K562 (cell line): ENCODE measurements at regions not wholly inside any gene's neighbourhood (a gene's known extent, or its start where the extent isn't known, plus 50 kb on each side); places are given as distances from the start of the nearest gene placed in this dataset.

Experiments
- ELF1 ChIP-seq: fragments of 200-800 bp; sonication (Bioruptor generic); IDR thresholded peaks from 2 replicates; pipeline ENCODE4 v1.6.1; 2016; ENCODE audit warnings: missing genetic modification characterization, missing compliant biosample characterization
- ELK1 ChIP-seq: sonication (generic); formaldehyde crosslinking; IDR thresholded peaks from 2 replicates; pipeline ENCODE4 v1.8.1; 2022; ENCODE audit warnings: missing genetic modification reagents
- EP300 ChIP-seq: IDR thresholded peaks from 2 replicates; pipeline ENCODE4 v1.6.1; 2012; ENCODE audit warnings: low read length, improper control_type of control experiment
- EZH2 ChIP-seq: IDR thresholded peaks from 2 replicates; pipeline ENCODE4 v1.6.1; 2012; ENCODE audit warnings: low read depth, mild to moderate bottlenecking, inconsistent platforms, low read length, borderline replicate concordance
- FOS ChIP-seq: IDR thresholded peaks from 3 replicates; pipeline ENCODE4 v1.6.1; 2011; ENCODE audit not compliant: insufficient read length; ENCODE audit errors: extremely low read depth
- FOXK2 ChIP-seq, 2 experiments: fragments of 450-650 bp; IDR thresholded peaks in 1 of 2; conservative IDR thresholded peaks in 1 of 2; 2 replicates each; pipeline ENCODE4 v1.6.1; 2016; ENCODE audit warnings: low read depth in 2 of 2, mild to moderate bottlenecking in 1 of 2
- HDAC2 ChIP-seq: fragments of 450-650 bp; IDR thresholded peaks from 2 replicates; pipeline ENCODE4 v1.6.1; 2016; ENCODE audit warnings: mild to moderate bottlenecking
- HDAC6 ChIP-seq: IDR thresholded peaks from 2 replicates; pipeline ENCODE4 v1.6.1; 2012; ENCODE audit warnings: low read depth, mild to moderate bottlenecking, control low read depth, inconsistent platforms, low read length, moderate library complexity
- IRF2 ChIP-seq: sonication (generic); formaldehyde crosslinking; IDR thresholded peaks from 2 replicates; pipeline ENCODE4 v1.8.1; 2022; ENCODE audit warnings: mild to moderate bottlenecking, missing genetic modification reagents
- MYBL2 ChIP-seq, 2 experiments: fragments of 450-650 bp in 1 of 2; sonication (generic) in 1 of 2; formaldehyde crosslinking in 1 of 2; IDR thresholded peaks; 2 replicates each; pipeline versions ENCODE4 v1.6.1 to v1.8.1; 2017 to 2022; ENCODE audit warnings: borderline replicate concordance in 1 of 2, inconsistent platforms in 1 of 2, low read depth in 1 of 2, mild to moderate bottlenecking in 1 of 2, missing genetic modification reagents in 1 of 2, moderate library complexity in 1 of 2
- POLR2A ChIP-seq: fragments of 450-650 bp; conservative IDR thresholded peaks from 2 replicates; pipeline ENCODE4 v1.6.1; 2016
- ZBTB1 ChIP-seq: sonication (generic); formaldehyde crosslinking; IDR thresholded peaks from 2 replicates; pipeline ENCODE4 v1.8.1; 2023; ENCODE audit warnings: missing genetic modification reagents, low read depth, mild to moderate bottlenecking, borderline replicate concordance
- TF ChIP-seq, protein P1 (sequence below): fragments of 250-450 bp; sonication (Bioruptor Pico); IDR thresholded peaks from 2 replicates; pipeline ENCODE4 v1.8.0; 2021; ENCODE audit warnings: moderate library complexity, mild to moderate bottlenecking, inconsistent platforms
- TF ChIP-seq, protein P2 (sequence below): fragments of 450-650 bp; IDR thresholded peaks from 2 replicates; pipeline ENCODE4 v1.6.1; 2016; ENCODE audit warnings: low read depth, mild to moderate bottlenecking, moderate library complexity

GRCh38 chr4:26214994-26215393, 105.8 kb upstream of the RBPJ start:
- TF ChIP-seq ZBTB1 = no peak
- TF ChIP-seq, protein P1, sequence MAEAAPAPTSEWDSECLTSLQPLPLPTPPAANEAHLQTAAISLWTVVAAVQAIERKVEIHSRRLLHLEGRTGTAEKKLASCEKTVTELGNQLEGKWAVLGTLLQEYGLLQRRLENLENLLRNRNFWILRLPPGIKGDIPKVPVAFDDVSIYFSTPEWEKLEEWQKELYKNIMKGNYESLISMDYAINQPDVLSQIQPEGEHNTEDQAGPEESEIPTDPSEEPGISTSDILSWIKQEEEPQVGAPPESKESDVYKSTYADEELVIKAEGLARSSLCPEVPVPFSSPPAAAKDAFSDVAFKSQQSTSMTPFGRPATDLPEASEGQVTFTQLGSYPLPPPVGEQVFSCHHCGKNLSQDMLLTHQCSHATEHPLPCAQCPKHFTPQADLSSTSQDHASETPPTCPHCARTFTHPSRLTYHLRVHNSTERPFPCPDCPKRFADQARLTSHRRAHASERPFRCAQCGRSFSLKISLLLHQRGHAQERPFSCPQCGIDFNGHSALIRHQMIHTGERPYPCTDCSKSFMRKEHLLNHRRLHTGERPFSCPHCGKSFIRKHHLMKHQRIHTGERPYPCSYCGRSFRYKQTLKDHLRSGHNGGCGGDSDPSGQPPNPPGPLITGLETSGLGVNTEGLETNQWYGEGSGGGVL = no peak
- no peak for TF ChIP-seq EZH2
- TF ChIP-seq ELK1 (CRISPR knock-in tag) = no peak
- no peak for TF ChIP-seq HDAC2
- no peak for TF ChIP-seq HDAC6
- no peak for TF ChIP-seq MYBL2 (IDR thresholded peaks at IDR 0.05; ENCODE audit: low read depth)
- no peak for TF ChIP-seq MYBL2 (CRISPR knock-in tag; IDR thresholded peaks at IDR 0.05; ENCODE audit: borderline replicate concordance)
- no peak for TF ChIP-seq FOS
- TF ChIP-seq EP300 = no peak
- TF ChIP-seq FOXK2 (conservative IDR thresholded peaks at IDR 0.05 in 1 of 2, IDR thresholded peaks at IDR 0.05 in 1 of 2; ENCODE audit: low read depth in 2 of 2) = no peak
- no peak for TF ChIP-seq ELF1 (tag)
- no peak for TF ChIP-seq POLR2A
- TF ChIP-seq, protein P2, sequence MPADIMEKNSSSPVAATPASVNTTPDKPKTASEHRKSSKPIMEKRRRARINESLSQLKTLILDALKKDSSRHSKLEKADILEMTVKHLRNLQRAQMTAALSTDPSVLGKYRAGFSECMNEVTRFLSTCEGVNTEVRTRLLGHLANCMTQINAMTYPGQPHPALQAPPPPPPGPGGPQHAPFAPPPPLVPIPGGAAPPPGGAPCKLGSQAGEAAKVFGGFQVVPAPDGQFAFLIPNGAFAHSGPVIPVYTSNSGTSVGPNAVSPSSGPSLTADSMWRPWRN = no peak
- no peak for TF ChIP-seq IRF2
